Right lobe of liver (tissue), 4 donors: ENCODE measurements at regions not wholly inside any gene's neighbourhood (a gene's known extent, or its start where the extent isn't known, plus 50 kb on each side); places are given as distances from the start of the nearest gene placed in this dataset.

ENCODE experiments used
- POLR2A ChIP-seq: fragments of 450-650 bp; IDR thresholded peaks from one replicate; pipeline ENCODE4 v1.6.1; 2017; ENCODE audit warnings: antibody characterized with exemption, mild to moderate bottlenecking
- TF ChIP-seq, protein P1 (sequence below), 4 donors: fragments of 200-600 bp in 3 of 4; fragments of 450-650 bp in 1 of 4; IDR thresholded peaks; one replicate each; pipeline versions ENCODE4 v1.5.1 to v1.8.0; 2016 to 2022; ENCODE audit warnings: antibody characterized with exemption in 4 of 4, mild to moderate bottlenecking in 2 of 4
- donor health status: DM: no; HTN: no; CAD: no.
- donor health status: DM: no; HTN: no; CAD: no.
- donor health status: DM: no; HTN: yes; CAD: no.

DNA sequence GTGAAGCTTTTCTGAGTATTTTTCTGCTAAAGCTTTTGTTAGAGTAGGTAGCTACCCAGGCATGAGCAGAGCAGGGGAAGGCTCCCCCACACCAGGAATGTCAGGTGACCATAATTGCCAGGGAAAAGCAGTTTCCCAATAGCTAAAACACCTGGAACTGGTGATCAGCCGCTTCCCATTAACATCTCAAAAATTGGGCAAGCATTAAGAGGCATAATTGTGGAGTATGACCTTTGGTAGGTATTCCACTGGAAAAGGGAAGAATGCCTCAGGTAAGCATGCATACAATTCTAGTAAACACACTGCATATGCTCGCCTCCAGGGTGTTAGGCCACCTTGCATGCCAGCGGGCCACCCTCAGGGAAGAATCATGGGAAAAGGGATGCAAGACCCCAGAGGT lies 84.5 kb downstream of the CCR1 start:
- TF ChIP-seq, protein P1, sequence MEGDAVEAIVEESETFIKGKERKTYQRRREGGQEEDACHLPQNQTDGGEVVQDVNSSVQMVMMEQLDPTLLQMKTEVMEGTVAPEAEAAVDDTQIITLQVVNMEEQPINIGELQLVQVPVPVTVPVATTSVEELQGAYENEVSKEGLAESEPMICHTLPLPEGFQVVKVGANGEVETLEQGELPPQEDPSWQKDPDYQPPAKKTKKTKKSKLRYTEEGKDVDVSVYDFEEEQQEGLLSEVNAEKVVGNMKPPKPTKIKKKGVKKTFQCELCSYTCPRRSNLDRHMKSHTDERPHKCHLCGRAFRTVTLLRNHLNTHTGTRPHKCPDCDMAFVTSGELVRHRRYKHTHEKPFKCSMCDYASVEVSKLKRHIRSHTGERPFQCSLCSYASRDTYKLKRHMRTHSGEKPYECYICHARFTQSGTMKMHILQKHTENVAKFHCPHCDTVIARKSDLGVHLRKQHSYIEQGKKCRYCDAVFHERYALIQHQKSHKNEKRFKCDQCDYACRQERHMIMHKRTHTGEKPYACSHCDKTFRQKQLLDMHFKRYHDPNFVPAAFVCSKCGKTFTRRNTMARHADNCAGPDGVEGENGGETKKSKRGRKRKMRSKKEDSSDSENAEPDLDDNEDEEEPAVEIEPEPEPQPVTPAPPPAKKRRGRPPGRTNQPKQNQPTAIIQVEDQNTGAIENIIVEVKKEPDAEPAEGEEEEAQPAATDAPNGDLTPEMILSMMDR (IDR thresholded peaks at IDR 0.05), result no peak
- no peak for TF ChIP-seq POLR2A
